ENCODE measurements at regions not wholly inside any gene's neighbourhood (a gene's known extent, or its start where the extent isn't known, plus 50 kb on each side); places are given as distances from the start of the nearest gene placed in this dataset.
"Not testable (repeated sequence)": the region's sequence is repeated elsewhere in the genome, so short reads cannot be mapped to it uniquely, and the experiment has no call there.

DNA sequence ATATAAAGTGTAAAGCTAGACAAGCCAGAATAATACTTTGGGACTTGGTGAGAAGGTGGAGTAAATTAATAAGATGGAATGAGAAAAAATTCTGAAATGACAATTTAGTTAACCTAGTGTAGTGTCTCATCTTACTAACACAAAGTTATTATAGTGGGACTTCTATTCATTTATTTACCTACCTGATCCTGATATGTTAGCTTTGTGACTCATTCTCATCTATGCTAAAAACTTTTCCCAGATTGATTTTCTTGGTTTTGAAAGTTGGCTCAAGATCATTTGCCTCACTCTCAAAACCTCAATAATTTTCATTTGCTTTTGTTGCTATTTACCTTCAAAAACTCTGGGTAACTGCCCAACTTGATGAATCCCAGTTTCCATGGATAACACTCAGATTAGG is 698.6 kb downstream of the SH3BGRL start:
- H3K36me3 ChIP-seq (ENCODE audit: insufficient read depth, low read length): no peaks in the 10 kb centered on the region
- H3K9ac ChIP-seq (ENCODE audit: low read length): no peak overlapping the region
- no peak for TF ChIP-seq EZH2 (IDR thresholded peaks at IDR 0.05; ENCODE audit: borderline replicate concordance, insufficient read depth, low read length, poor library complexity, severe bottlenecking)
- TF ChIP-seq POLR2AphosphoS5 (IDR thresholded peaks at IDR 0.05): no peak
- TF ChIP-seq MXI1 (conservative IDR thresholded peaks at IDR 0.05; ENCODE audit: poor library complexity, severe bottlenecking): no peak
- TF ChIP-seq, protein P1, sequence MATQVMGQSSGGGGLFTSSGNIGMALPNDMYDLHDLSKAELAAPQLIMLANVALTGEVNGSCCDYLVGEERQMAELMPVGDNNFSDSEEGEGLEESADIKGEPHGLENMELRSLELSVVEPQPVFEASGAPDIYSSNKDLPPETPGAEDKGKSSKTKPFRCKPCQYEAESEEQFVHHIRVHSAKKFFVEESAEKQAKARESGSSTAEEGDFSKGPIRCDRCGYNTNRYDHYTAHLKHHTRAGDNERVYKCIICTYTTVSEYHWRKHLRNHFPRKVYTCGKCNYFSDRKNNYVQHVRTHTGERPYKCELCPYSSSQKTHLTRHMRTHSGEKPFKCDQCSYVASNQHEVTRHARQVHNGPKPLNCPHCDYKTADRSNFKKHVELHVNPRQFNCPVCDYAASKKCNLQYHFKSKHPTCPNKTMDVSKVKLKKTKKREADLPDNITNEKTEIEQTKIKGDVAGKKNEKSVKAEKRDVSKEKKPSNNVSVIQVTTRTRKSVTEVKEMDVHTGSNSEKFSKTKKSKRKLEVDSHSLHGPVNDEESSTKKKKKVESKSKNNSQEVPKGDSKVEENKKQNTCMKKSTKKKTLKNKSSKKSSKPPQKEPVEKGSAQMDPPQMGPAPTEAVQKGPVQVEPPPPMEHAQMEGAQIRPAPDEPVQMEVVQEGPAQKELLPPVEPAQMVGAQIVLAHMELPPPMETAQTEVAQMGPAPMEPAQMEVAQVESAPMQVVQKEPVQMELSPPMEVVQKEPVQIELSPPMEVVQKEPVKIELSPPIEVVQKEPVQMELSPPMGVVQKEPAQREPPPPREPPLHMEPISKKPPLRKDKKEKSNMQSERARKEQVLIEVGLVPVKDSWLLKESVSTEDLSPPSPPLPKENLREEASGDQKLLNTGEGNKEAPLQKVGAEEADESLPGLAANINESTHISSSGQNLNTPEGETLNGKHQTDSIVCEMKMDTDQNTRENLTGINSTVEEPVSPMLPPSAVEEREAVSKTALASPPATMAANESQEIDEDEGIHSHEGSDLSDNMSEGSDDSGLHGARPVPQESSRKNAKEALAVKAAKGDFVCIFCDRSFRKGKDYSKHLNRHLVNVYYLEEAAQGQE (IDR thresholded peaks at IDR 0.05; ENCODE audit: borderline replicate concordance): no peak
- no peak for TF ChIP-seq TAF1 (IDR thresholded peaks at IDR 0.05; ENCODE audit: low read depth)
- TF ChIP-seq, protein P2, sequence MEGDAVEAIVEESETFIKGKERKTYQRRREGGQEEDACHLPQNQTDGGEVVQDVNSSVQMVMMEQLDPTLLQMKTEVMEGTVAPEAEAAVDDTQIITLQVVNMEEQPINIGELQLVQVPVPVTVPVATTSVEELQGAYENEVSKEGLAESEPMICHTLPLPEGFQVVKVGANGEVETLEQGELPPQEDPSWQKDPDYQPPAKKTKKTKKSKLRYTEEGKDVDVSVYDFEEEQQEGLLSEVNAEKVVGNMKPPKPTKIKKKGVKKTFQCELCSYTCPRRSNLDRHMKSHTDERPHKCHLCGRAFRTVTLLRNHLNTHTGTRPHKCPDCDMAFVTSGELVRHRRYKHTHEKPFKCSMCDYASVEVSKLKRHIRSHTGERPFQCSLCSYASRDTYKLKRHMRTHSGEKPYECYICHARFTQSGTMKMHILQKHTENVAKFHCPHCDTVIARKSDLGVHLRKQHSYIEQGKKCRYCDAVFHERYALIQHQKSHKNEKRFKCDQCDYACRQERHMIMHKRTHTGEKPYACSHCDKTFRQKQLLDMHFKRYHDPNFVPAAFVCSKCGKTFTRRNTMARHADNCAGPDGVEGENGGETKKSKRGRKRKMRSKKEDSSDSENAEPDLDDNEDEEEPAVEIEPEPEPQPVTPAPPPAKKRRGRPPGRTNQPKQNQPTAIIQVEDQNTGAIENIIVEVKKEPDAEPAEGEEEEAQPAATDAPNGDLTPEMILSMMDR (IDR thresholded peaks at IDR 0.05; ENCODE audit: poor library complexity, severe bottlenecking): no peak
- TF ChIP-seq EP300 (conservative IDR thresholded peaks at IDR 0.05; ENCODE audit: poor library complexity, severe bottlenecking): no peak
- no peak for TF ChIP-seq SMC3 (conservative IDR thresholded peaks at IDR 0.05; ENCODE audit: poor library complexity)
- TF ChIP-seq RAD21 (conservative IDR thresholded peaks at IDR 0.05): no peak
- H3F3A ChIP-seq (ENCODE audit: insufficient read depth, low read length, poor library complexity, severe bottlenecking): no peaks in the 10 kb centered on the region
- H3K9me3 ChIP-seq (ENCODE audit: low read length): no peaks in the 10 kb centered on the region
- H3K27ac ChIP-seq (ENCODE audit: low read length): no peak overlapping the region
- no peaks in the 10 kb centered on the region for H3K79me2 ChIP-seq (replicated peaks; ENCODE audit: insufficient read depth, low read length)
- H4K20me1 ChIP-seq (ENCODE audit: insufficient read depth): no peaks in the 10 kb centered on the region
- H3K4me2 ChIP-seq (ENCODE audit: low read length): no peak overlapping the region
- H2AFZ ChIP-seq (ENCODE audit: low read depth, low read length): no peak overlapping the region
- H3K4me3 ChIP-seq (ENCODE audit: low read length): no peak overlapping the region
- H3K27me3 ChIP-seq (ENCODE audit: insufficient read depth, low read depth, low read length): no peaks in the 10 kb centered on the region
- H3K9me2 ChIP-seq (ENCODE audit: insufficient read depth, low read length): no peaks in the 10 kb centered on the region

DNA sequence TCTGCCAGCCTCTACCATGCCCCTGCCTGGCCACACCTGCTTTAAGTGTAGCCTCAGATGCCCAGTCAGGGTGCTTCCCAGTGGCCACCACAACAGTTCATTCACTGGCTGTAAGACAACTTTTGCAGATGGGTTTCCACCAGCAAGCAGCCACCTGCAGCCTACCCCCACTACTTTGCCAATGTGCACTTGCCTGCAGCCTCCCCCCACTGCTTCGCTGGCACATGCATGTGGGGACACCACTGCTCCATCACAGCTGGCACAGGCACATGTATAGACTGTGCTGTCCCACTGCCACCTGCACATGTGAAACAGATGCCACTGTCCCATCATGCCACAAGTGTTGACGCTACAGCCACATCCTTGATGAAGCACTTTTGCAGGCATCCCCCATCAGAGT is 723.9 kb downstream of the SH3BGRL start:
- Histone ChIP-seq H3K9ac (ENCODE audit: low read length) (no peak overlapping the region), H3K9me2 (ENCODE audit: insufficient read depth, low read length) (no peaks in the 10 kb centered on the region)

DNA sequence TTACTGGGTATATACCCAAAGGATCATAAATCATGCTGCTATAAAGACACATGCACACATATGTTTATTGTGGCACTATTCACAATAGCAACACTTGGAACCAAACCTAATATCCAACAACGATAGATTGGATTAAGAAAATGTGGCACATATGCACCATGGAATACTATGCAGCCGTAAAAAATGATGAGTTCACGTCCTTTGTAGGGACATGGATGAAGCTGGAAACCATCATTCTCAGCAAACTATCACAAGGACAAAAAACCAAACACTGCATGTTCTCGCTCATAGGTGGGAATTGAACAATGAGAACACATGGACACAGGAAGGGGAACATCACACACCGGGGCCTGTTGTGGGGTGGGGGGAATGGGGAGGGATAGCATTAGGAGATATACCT is 744.0 kb downstream of the SH3BGRL start:
- H3K36me3 ChIP-seq (ENCODE audit: insufficient read depth, low read length); H2AFZ ChIP-seq (ENCODE audit: low read depth, low read length); H3K9me3 ChIP-seq (ENCODE audit: low read length); H3K27me3 ChIP-seq (ENCODE audit: insufficient read depth, low read depth, low read length); H3K9ac ChIP-seq (ENCODE audit: low read length); H3K4me3 ChIP-seq (ENCODE audit: low read length); H3K27ac ChIP-seq (ENCODE audit: low read length); H3K4me2 ChIP-seq (ENCODE audit: low read length); H3F3A ChIP-seq (ENCODE audit: insufficient read depth, low read length, poor library complexity, severe bottlenecking); H3K79me2 ChIP-seq (replicated peaks; ENCODE audit: insufficient read depth, low read length); H4K20me1 ChIP-seq (ENCODE audit: insufficient read depth); H3K9me2 ChIP-seq (ENCODE audit: insufficient read depth, low read length): not testable (repeated sequence)

More for the DNA sequence above, 723.9 kb downstream of the SH3BGRL start:
- H4K20me1 ChIP-seq (ENCODE audit: insufficient read depth): no peaks in the 10 kb centered on the region
- H3K36me3 ChIP-seq (ENCODE audit: insufficient read depth, low read length): no peaks in the 10 kb centered on the region
- H3K27me3 ChIP-seq (ENCODE audit: insufficient read depth, low read depth, low read length): no peaks in the 10 kb centered on the region
- H3K9me3 ChIP-seq (ENCODE audit: low read length): no peaks in the 10 kb centered on the region
- no peaks in the 10 kb centered on the region for H3K79me2 ChIP-seq (replicated peaks; ENCODE audit: insufficient read depth, low read length)
- H2AFZ ChIP-seq (ENCODE audit: low read depth, low read length): no peak overlapping the region
- H3F3A ChIP-seq (ENCODE audit: insufficient read depth, low read length, poor library complexity, severe bottlenecking): no peaks in the 10 kb centered on the region
- no peak overlapping the region for H3K4me2 ChIP-seq (ENCODE audit: low read length)
- no peak for TF ChIP-seq EZH2 (IDR thresholded peaks at IDR 0.05; ENCODE audit: borderline replicate concordance, insufficient read depth, low read length, poor library complexity, severe bottlenecking)
- no peak for TF ChIP-seq EP300 (conservative IDR thresholded peaks at IDR 0.05; ENCODE audit: poor library complexity, severe bottlenecking)
- TF ChIP-seq MXI1 (conservative IDR thresholded peaks at IDR 0.05; ENCODE audit: poor library complexity, severe bottlenecking): no peak
- H3K4me3 ChIP-seq (ENCODE audit: low read length): no peak overlapping the region
- H3K27ac ChIP-seq (ENCODE audit: low read length): no peak overlapping the region
